Gastroesophageal sphincter (tissue), 3 donors: ENCODE measurements at regions not wholly inside any gene's neighbourhood (a gene's known extent, or its start where the extent isn't known, plus 50 kb on each side); places are given as distances from the start of the nearest gene placed in this dataset.

ENCODE experiments used
- CTCF ChIP-seq, 4 experiments: fragments of 200-600 bp in 2 of 4; fragments of 450-650 bp in 2 of 4; sonication (generic) in 1 of 4; IDR thresholded peaks; one replicate each; pipeline ENCODE4 v1.5.1; 2017 to 2019; ENCODE audit warnings: antibody characterized with exemption in 4 of 4, mild to moderate bottlenecking in 2 of 4, moderate library complexity in 2 of 4
- POLR2AphosphoS5 ChIP-seq: sonication (generic); formaldehyde crosslinking; IDR thresholded peaks from one replicate; pipeline ENCODE4 v1.6.1; 2017; ENCODE audit warnings: antibody characterized with exemption

GRCh38 chr21:16262091-16262490 lies 532.3 kb downstream of the USP25 start:
- TF ChIP-seq CTCF (IDR thresholded peaks at IDR 0.05) (no peak), POLR2AphosphoS5 (no peak)
